PC-9 (cell line): ENCODE measurements at regions not wholly inside any gene's neighbourhood (a gene's known extent, or its start where the extent isn't known, plus 50 kb on each side); places are given as distances from the start of the nearest gene placed in this dataset.

Experiments used
- BruUV-seq: library from RNA; stranded (reverse); fragments of 400-500 nt; replicated peaks from 2 replicates; lab custom pipeline; 2021; lab: Mats Ljungman, UMichigan
- CTCF ChIA-PET: fragments of 300-600 bp; sonication (Branson Sonifier 250); formaldehyde crosslinking; loops from one replicate; lab custom pipeline; 2022; ENCODE audit warnings: antibody characterized with exemption; lab: Charles Lee
- POLR2A ChIA-PET: fragments of 300-600 bp; sonication (Branson Sonifier 250); formaldehyde crosslinking; loops from one replicate; lab custom pipeline; 2022; ENCODE audit warnings: antibody characterized with exemption; ENCODE audit not compliant: unreplicated experiment; lab: Charles Lee
- DNase-seq, 2 experiments: peaks; one replicate each; pipeline versions ENCODE4 v3.0.0 to v3.0.0-alpha.2; 2015 to 2022; ENCODE audit warnings: mixed read lengths in 1 of 2
- H2AFZ ChIP-seq: fragments of 200-600 bp; sonication (generic); 2 replicates; pipeline ENCODE4 v1.8.1; 2017; ENCODE audit warnings: antibody characterized with exemption
- H3F3A ChIP-seq: fragments of 200-600 bp; sonication (generic); 2 replicates; pipeline ENCODE4 v1.8.1; 2017; ENCODE audit warnings: antibody characterized with exemption, mild to moderate bottlenecking, low read depth; ENCODE audit not compliant: insufficient read depth
- H3K27ac ChIP-seq: fragments of 200-600 bp; sonication (generic); 2 replicates; pipeline ENCODE4 v1.6.1; 2016; ENCODE audit warnings: mixed run types
- H3K27me3 ChIP-seq: fragments of 200-600 bp; sonication (generic); 2 replicates; pipeline ENCODE4 v1.6.1; 2016; ENCODE audit warnings: low read depth, mixed run types; ENCODE audit not compliant: insufficient read depth
- H3K36me3 ChIP-seq: fragments of 200-600 bp; sonication (generic); 2 replicates; pipeline ENCODE4 v1.6.1; 2016; ENCODE audit warnings: low read depth, mixed run types
- H3K4me1 ChIP-seq: fragments of 200-600 bp; sonication (generic); replicated peaks from 2 replicates; pipeline ENCODE4 v1.6.1; 2016; ENCODE audit warnings: mixed run types; ENCODE audit not compliant: insufficient read depth
- H3K4me2 ChIP-seq: fragments of 200-600 bp; sonication (generic); 2 replicates; pipeline ENCODE4 v1.6.1; 2017; ENCODE audit warnings: mixed run types
- H3K4me3 ChIP-seq: fragments of 200-600 bp; sonication (generic); 2 replicates; pipeline ENCODE4 v1.6.1; 2016; ENCODE audit warnings: mixed run types
- H3K79me2 ChIP-seq: fragments of 200-600 bp; sonication (generic); 2 replicates; pipeline ENCODE4 v1.6.1; 2017; ENCODE audit warnings: low read depth, mixed run types
- H3K9me2 ChIP-seq: fragments of 200-600 bp; sonication (generic); 2 replicates; pipeline ENCODE4 v1.8.1; 2017; ENCODE audit warnings: mild to moderate bottlenecking; ENCODE audit not compliant: insufficient read depth
- H3K9me3 ChIP-seq: fragments of 200-600 bp; sonication (generic); 2 replicates; pipeline ENCODE4 v1.8.1; 2016; ENCODE audit warnings: low read depth; ENCODE audit not compliant: insufficient read depth
- H4K20me1 ChIP-seq: fragments of 200-600 bp; sonication (generic); 2 replicates; pipeline ENCODE4 v1.8.1; 2017; ENCODE audit not compliant: insufficient read depth
- EZH2 ChIP-seq: fragments of 200-600 bp; sonication (generic); IDR thresholded peaks from 2 replicates; pipeline ENCODE4 v1.8.0; 2017; ENCODE audit warnings: antibody characterized with exemption, low read depth
- intact Hi-C: fragments of 100-400 bp; cut with micrococcal nuclease; formaldehyde crosslinking; loops from one replicate; pipeline ENCODE4 v1.10.0; 2022; ENCODE audit not compliant: unreplicated experiment
- TF ChIP-seq, protein P1 (sequence below): fragments of 200-600 bp; sonication (generic); conservative IDR thresholded peaks from 2 replicates; pipeline ENCODE4 v1.6.1; 2017; ENCODE audit warnings: mixed run types, antibody characterized with exemption, mild to moderate bottlenecking, moderate library complexity

DNA sequence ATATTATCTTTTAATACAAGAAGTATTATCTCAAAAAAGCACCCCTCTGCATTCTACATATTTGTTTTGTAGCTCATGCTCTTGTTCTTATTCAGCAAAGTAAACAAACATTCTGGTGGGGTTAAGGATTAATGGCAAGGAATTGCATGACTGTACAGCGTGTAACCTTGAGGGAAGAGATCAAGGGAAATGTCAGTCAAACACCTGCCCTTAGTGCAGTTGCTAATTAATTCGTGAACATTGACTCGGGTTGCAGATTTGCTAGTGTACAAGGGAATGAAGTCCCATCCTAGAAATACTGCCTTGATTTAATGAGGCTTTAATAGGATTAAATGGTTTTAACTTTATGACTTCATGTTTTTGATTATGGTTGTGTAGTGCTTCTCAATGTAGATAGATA lies 1758.1 kb downstream of the MAT2B start:
- no peak for DNase-seq
- CTCF ChIA-PET, result no interaction called here
- H3K9me3 ChIP-seq, result no peaks in the 10 kb centered on the region

DNA sequence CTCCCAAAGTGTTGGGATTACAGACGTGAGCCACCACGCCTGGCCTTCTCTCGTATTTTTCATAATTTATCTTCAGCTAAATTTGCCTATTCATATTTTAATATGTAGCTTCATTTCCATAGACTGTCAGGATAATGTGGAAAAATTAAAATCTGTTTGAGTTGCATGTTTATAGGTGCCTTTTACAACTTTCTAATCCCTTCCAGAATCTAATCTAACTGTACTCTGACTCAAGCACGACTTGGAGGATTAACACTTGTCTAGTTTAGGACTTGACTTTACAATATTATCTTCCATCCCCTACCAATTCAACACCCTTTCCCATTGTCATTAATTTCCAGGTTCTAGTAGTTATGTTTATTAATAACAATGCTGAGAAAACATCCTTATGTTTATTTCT lies 1761.5 kb downstream of the MAT2B start:
- H3K27me3 ChIP-seq, result no peaks in the 10 kb centered on the region

More for the DNA sequence above, 1758.1 kb downstream of the MAT2B start:
- Histone ChIP-seq H3K27ac (no peak overlapping the region), H3K4me3 (no peak overlapping the region), H3F3A (no peaks in the 10 kb centered on the region), H3K4me1 (no peaks in the 10 kb centered on the region), H3K27me3 (no peaks in the 10 kb centered on the region), H4K20me1 (no peaks in the 10 kb centered on the region), H2AFZ (no peak overlapping the region), H3K9me2 (no peaks in the 10 kb centered on the region), H3K79me2 (no peaks in the 10 kb centered on the region), H3K4me2 (no peak overlapping the region), H3K36me3 (no peaks in the 10 kb centered on the region)
- intact Hi-C loops, result no loop called here
- POLR2A ChIA-PET, result no interaction called here
- no TSS peak for BruUV-seq
- no peak for TF ChIP-seq EZH2
- TF ChIP-seq, protein P1, sequence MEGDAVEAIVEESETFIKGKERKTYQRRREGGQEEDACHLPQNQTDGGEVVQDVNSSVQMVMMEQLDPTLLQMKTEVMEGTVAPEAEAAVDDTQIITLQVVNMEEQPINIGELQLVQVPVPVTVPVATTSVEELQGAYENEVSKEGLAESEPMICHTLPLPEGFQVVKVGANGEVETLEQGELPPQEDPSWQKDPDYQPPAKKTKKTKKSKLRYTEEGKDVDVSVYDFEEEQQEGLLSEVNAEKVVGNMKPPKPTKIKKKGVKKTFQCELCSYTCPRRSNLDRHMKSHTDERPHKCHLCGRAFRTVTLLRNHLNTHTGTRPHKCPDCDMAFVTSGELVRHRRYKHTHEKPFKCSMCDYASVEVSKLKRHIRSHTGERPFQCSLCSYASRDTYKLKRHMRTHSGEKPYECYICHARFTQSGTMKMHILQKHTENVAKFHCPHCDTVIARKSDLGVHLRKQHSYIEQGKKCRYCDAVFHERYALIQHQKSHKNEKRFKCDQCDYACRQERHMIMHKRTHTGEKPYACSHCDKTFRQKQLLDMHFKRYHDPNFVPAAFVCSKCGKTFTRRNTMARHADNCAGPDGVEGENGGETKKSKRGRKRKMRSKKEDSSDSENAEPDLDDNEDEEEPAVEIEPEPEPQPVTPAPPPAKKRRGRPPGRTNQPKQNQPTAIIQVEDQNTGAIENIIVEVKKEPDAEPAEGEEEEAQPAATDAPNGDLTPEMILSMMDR, result no peak

DNA sequence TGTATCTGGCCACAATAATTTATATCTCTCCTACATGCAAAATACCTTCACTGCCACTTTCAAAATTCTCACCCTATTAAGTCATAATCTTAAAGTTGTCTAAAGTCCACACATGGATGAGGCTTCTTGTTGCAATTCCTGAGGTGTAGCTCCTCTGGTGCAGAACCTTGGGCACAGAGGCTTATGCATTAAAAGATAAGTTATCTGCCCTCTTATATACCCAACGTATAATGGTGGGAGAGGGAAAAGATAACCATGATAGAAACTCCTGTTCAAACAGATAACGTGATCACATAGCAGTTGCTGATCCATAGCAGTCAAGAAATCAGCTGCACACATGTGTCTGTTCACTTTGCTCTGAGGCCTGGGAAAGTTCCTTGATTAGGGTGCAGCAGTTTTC lies 1767.0 kb downstream of the MAT2B start:
- Histone ChIP-seq H3K9me2 (no peaks in the 10 kb centered on the region), H2AFZ (no peak overlapping the region), H3F3A (no peaks in the 10 kb centered on the region), H3K36me3 (no peaks in the 10 kb centered on the region), H3K27ac (no peak overlapping the region), H4K20me1 (no peaks in the 10 kb centered on the region), H3K9me3 (no peaks in the 10 kb centered on the region), H3K4me2 (no peak overlapping the region), H3K4me1 (no peaks in the 10 kb centered on the region), H3K27me3 (no peaks in the 10 kb centered on the region), H3K4me3 (no peak overlapping the region), H3K79me2 (no peaks in the 10 kb centered on the region)
- intact Hi-C loops, result no loop called here
- BruUV-seq, result no TSS peak
- ChIA-PET CTCF (no interaction called here), POLR2A (no interaction called here)
- no peak for DNase-seq
- TF ChIP-seq EZH2, result no peak
- TF ChIP-seq, protein P1, result no peak

More for the DNA sequence above, 1761.5 kb downstream of the MAT2B start:
- no peak overlapping the region for H3K4me2 ChIP-seq
- H3F3A ChIP-seq, result no peaks in the 10 kb centered on the region
- no peaks in the 10 kb centered on the region for H4K20me1 ChIP-seq
- DNase-seq, result no peak
- ChIA-PET POLR2A (no interaction called here), CTCF (no interaction called here)
- intact Hi-C loops, result no loop called here
- no peak for TF ChIP-seq EZH2
- TF ChIP-seq, protein P1, result no peak
- no peak overlapping the region for H2AFZ ChIP-seq
- no peaks in the 10 kb centered on the region for H3K9me2 ChIP-seq
- no peaks in the 10 kb centered on the region for H3K4me1 ChIP-seq
- H3K36me3 ChIP-seq, result no peaks in the 10 kb centered on the region
- H3K27ac ChIP-seq, result no peak overlapping the region
- H3K79me2 ChIP-seq, result no peaks in the 10 kb centered on the region
- BruUV-seq, result no TSS peak
- H3K4me3 ChIP-seq, result no peak overlapping the region
- H3K9me3 ChIP-seq, result no peaks in the 10 kb centered on the region
